Esophagus squamous epithelium (tissue), 5 donors: ENCODE measurements at regions not wholly inside any gene's neighbourhood (a gene's known extent, or its start where the extent isn't known, plus 50 kb on each side); places are given as distances from the start of the nearest gene placed in this dataset.

Source experiments
- DNase-seq: peaks from one replicate; lab custom pipeline; 2025; lab: John Stamatoyannopoulos, UW
- H3K27ac ChIP-seq, 4 donors: fragments of 200-600 bp; sonication (generic); one replicate each; pipeline ENCODE4 v1.5.1; 2016 to 2019; ENCODE audit warnings: mild to moderate bottlenecking in 1 of 4
- H3K27me3 ChIP-seq, 4 donors: fragments of 200-600 bp; sonication (generic); 1 replicate in 3 of 4; 2 replicates in 1 of 4; pipeline versions ENCODE4 v1.5.1 to v1.6.0; 2017 to 2021; ENCODE audit warnings: antibody characterized with exemption in 1 of 4
- H3K36me3 ChIP-seq, 3 donors: fragments of 200-600 bp; sonication (generic); one replicate each; pipeline ENCODE4 v1.5.1; 2016 to 2019
- H3K4me1 ChIP-seq, 3 donors: fragments of 200-600 bp; sonication (generic); one replicate each; pipeline ENCODE4 v1.5.1; 2017 to 2019
- H3K4me3 ChIP-seq, 4 donors: fragments of 200-600 bp; sonication (generic); 1 replicate in 3 of 4; 2 replicates in 1 of 4; pipeline ENCODE4 v1.5.1; 2016 to 2019; ENCODE audit warnings: mild to moderate bottlenecking in 2 of 4, moderate library complexity in 1 of 4
- H3K9me3 ChIP-seq, 3 donors: fragments of 200-600 bp; sonication (generic); one replicate each; pipeline ENCODE4 v1.5.1; 2016 to 2019
- POLR2A ChIP-seq, 4 donors: fragments of 450-650 bp; IDR thresholded peaks; one replicate each; pipeline ENCODE4 v1.6.1; 2017; ENCODE audit warnings: antibody characterized with exemption in 4 of 4, mild to moderate bottlenecking in 4 of 4, moderate library complexity in 3 of 4
- WGBS, 2 donors: methylation state at CpG; one replicate each; pipeline ENCODE4 v1.1.5; 2018; 5-methylcytosine and 5-hydroxymethylcytosine counted together
- intact Hi-C: fragments of 100-400 bp; cut with DNase I; formaldehyde crosslinking; loops from one replicate; pipeline ENCODE4 v1.15.0; 2022
- TF ChIP-seq, protein P1 (sequence below), 6 experiments: fragments of 450-650 bp in 4 of 6; fragments of 200-600 bp in 2 of 6; sonication (generic) in 2 of 6; IDR thresholded peaks; one replicate each; pipeline ENCODE4 v1.5.1; 2016 to 2019; ENCODE audit warnings: antibody characterized with exemption in 6 of 6, mild to moderate bottlenecking in 4 of 6, moderate library complexity in 4 of 6
- donor health status: DM: yes; HTN: yes; CAD: no.

DNA sequence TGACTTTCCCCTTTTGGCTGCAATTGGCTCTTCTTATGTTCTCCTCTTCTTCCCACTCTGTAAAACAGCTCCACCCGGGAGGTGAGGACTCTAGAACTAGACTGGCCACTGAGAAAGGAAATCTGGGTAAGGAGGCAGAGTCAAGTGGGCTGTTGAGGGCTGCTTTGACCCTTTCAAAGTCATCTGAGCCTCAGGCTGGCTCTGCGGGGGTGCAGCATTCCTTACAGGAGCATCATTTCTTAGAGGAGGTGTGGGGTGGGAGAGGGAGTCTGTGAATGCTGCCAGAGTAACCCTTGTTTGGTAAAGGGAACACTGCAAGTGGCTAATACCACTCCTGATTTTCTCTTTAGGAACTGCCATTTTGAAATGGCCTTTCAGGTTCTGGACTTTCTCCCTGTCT, 377.7 kb upstream of the SMARCA2 start:
- Histone ChIP-seq H3K27me3 (no peaks in the 10 kb centered on the region), H3K9me3 (no peaks in the 10 kb centered on the region), H3K27ac (no peak overlapping the region), H3K4me3 (no peak overlapping the region), H3K36me3 (no peaks in the 10 kb centered on the region), H3K4me1 (peaks cover 0 to 5% (median 0%) of the 10 kb centered on the region in 3 donors)
- intact Hi-C loops, result no loop called here
- no peak for TF ChIP-seq POLR2A (IDR thresholded peaks at IDR 0.05)
- TF ChIP-seq, protein P1, sequence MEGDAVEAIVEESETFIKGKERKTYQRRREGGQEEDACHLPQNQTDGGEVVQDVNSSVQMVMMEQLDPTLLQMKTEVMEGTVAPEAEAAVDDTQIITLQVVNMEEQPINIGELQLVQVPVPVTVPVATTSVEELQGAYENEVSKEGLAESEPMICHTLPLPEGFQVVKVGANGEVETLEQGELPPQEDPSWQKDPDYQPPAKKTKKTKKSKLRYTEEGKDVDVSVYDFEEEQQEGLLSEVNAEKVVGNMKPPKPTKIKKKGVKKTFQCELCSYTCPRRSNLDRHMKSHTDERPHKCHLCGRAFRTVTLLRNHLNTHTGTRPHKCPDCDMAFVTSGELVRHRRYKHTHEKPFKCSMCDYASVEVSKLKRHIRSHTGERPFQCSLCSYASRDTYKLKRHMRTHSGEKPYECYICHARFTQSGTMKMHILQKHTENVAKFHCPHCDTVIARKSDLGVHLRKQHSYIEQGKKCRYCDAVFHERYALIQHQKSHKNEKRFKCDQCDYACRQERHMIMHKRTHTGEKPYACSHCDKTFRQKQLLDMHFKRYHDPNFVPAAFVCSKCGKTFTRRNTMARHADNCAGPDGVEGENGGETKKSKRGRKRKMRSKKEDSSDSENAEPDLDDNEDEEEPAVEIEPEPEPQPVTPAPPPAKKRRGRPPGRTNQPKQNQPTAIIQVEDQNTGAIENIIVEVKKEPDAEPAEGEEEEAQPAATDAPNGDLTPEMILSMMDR (IDR thresholded peaks at IDR 0.05), result no peak
- no peak for DNase-seq
- 78% methylated on average over 2 of the region's 2 CpGs; no CpG with 5 or more reads in 1 of the 2 donors for WGBS, 2 donors

GRCh38 chr9:1639166-1639565, 376.0 kb upstream of the SMARCA2 start:
- Histone ChIP-seq H3K4me1 (peaks cover 0 to 5% (median 0%) of the 10 kb centered on the region in 3 donors), H3K36me3 (no peaks in the 10 kb centered on the region), H3K27ac (no peak overlapping the region), H3K9me3 (no peaks in the 10 kb centered on the region), H3K27me3 (no peaks in the 10 kb centered on the region), H3K4me3 (no peak overlapping the region)
- no peak for DNase-seq
- no peak for TF ChIP-seq POLR2A (IDR thresholded peaks at IDR 0.05)
- TF ChIP-seq, protein P1 (IDR thresholded peaks at IDR 0.05), result no peak
- intact Hi-C loops, result no loop called here
- 60 to 64% methylated on average over 5 of the region's 5 CpGs for WGBS, 2 donors

DNA sequence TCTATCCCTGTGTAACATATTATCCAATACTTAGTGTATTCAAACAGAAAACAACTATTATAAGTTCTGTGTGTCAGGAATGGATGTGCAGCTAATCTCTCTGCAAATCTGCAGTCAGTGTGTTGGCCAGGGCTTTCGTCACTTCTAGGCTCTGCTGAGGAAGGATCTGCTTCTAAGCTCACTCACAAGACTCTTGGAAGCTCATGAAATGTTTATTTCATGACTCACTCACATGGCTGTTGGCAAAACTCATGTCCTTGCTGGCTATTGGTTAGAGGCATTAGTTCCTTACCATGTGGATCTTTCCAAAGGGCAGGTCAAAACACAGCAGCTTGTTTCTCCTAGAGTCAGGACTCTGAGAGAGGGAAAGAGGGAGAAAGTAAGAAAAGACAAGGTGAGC, 367.4 kb upstream of the SMARCA2 start:
- H3K27ac ChIP-seq, result peak overlapping the region in 2 of 4 donors; percentile 33 to 47
- intact Hi-C loops, result no loop called here
- WGBS, 2 donors, result 0 to 21% methylated on average over 1 of the region's 1 CpG
- H3K27me3 ChIP-seq, result peaks cover 0 to 12% (median 0%) of the 10 kb centered on the region in 4 donors
- peaks cover 0 to 14% (median 5%) of the 10 kb centered on the region in 3 donors for H3K4me1 ChIP-seq
- no peaks in the 10 kb centered on the region for H3K9me3 ChIP-seq
- no peaks in the 10 kb centered on the region for H3K36me3 ChIP-seq
- TF ChIP-seq POLR2A (IDR thresholded peaks at IDR 0.05), result no peak
- TF ChIP-seq, protein P1 (IDR thresholded peaks at IDR 0.05), result no peak
- H3K4me3 ChIP-seq, result no peak overlapping the region
- DNase-seq, result no peak

- 62 to 66% methylated on average over 4 of the region's 4 CpGs for WGBS, 2 donors
Observed at GRCh38 chr9:1653282-1653681, 361.9 kb upstream of the SMARCA2 start.

GRCh38 chr9:1658661-1659362, 356.3 kb upstream of the SMARCA2 start:
- TF ChIP-seq POLR2A (IDR thresholded peaks at IDR 0.05), result no peak
- TF ChIP-seq, protein P1 (IDR thresholded peaks at IDR 0.05), result no peak
- DNase-seq, result no peak
- Histone ChIP-seq H3K4me1 (peaks cover 0 to 7% (median 0%) of the 10 kb centered on the region in 3 donors), H3K9me3 (no peaks in the 10 kb centered on the region), H3K27me3 (no peaks in the 10 kb centered on the region), H3K4me3 (no peak overlapping the region), H3K27ac (no peak overlapping the region), H3K36me3 (no peaks in the 10 kb centered on the region)
- intact Hi-C loops, result no loop called here
- WGBS, 2 donors, result 60 to 61% methylated on average over 4 of the region's 4 CpGs

More at GRCh38 chr9:1653282-1653681, 361.9 kb upstream of the SMARCA2 start:
- intact Hi-C loops, result no loop called here
- Histone ChIP-seq H3K9me3 (no peaks in the 10 kb centered on the region), H3K36me3 (no peaks in the 10 kb centered on the region), H3K4me3 (no peak overlapping the region), H3K27me3 (peaks cover 0 to 12% (median 0%) of the 10 kb centered on the region in 4 donors), H3K4me1 (peaks cover 0 to 9% (median 0%) of the 10 kb centered on the region in 3 donors), H3K27ac (no peak overlapping the region)
- DNase-seq, result no peak
- TF ChIP-seq POLR2A (IDR thresholded peaks at IDR 0.05), result no peak
- TF ChIP-seq, protein P1 (IDR thresholded peaks at IDR 0.05), result no peak
